WTC11 (cell line): ENCODE measurements at regions not wholly inside any gene's neighbourhood (a gene's known extent, or its start where the extent isn't known, plus 50 kb on each side); places are given as distances from the start of the nearest gene placed in this dataset.

ENCODE experiments used
- ATF6 ChIP-seq: sonication (generic); formaldehyde crosslinking; IDR thresholded peaks from 2 replicates; pipeline ENCODE4 v1.8.1; 2023; ENCODE audit warnings: mild to moderate bottlenecking, missing genetic modification reagents
- CTCF ChIP-seq: fragments of 200-600 bp; IDR thresholded peaks from 2 replicates; pipeline ENCODE4 v1.8.0; 2022; ENCODE audit warnings: antibody characterized with exemption
- NR2C2 ChIP-seq: sonication (generic); formaldehyde crosslinking; IDR thresholded peaks from 2 replicates; pipeline ENCODE4 v1.8.0; 2022; ENCODE audit warnings: mild to moderate bottlenecking, missing genetic modification reagents
- TEAD4 ChIP-seq: sonication (generic); formaldehyde crosslinking; IDR thresholded peaks from 2 replicates; pipeline ENCODE4 v1.8.0; 2022; ENCODE audit warnings: mild to moderate bottlenecking, missing genetic modification reagents
- ZBTB21 ChIP-seq: sonication (generic); formaldehyde crosslinking; IDR thresholded peaks from 2 replicates; pipeline ENCODE4 v1.8.1; 2023; ENCODE audit warnings: mild to moderate bottlenecking, missing genetic modification reagents, borderline replicate concordance
- ZNF263 ChIP-seq: sonication (generic); formaldehyde crosslinking; IDR thresholded peaks from 2 replicates; pipeline ENCODE4 v1.8.1; 2022; ENCODE audit warnings: low read depth, mild to moderate bottlenecking, moderate library complexity, missing genetic modification reagents
- ZNF396 ChIP-seq: fragments of 250-450 bp; sonication (Bioruptor Pico); IDR thresholded peaks from 2 replicates; pipeline ENCODE4 v1.8.0; 2021; ENCODE audit warnings: mild to moderate bottlenecking, moderate library complexity, borderline replicate concordance
- ZNF423 ChIP-seq: fragments of 250-450 bp; sonication (Bioruptor Pico); IDR thresholded peaks from 2 replicates; pipeline ENCODE4 v2.1.2; 2022; ENCODE audit warnings: mild to moderate bottlenecking, moderate library complexity

GRCh38 chr7:115585015-115585718, 445.4 kb downstream of the TFEC start:
- TF ChIP-seq ZNF396 (CRISPR knock-in tag) (no peak), CTCF (no peak), NR2C2 (CRISPR knock-in tag) (no peak), ZNF263 (CRISPR knock-in tag) (no peak), ZBTB21 (CRISPR knock-in tag) (no peak), ATF6 (CRISPR knock-in tag) (no peak), ZNF423 (CRISPR knock-in tag) (no peak), TEAD4 (CRISPR knock-in tag) (no peak)
